CD4-positive, alpha-beta T cell treated with Interleukin-15 for 1 hour (primary cell): ENCODE measurements at regions not wholly inside any gene's neighbourhood (a gene's known extent, or its start where the extent isn't known, plus 50 kb on each side); places are given as distances from the start of the nearest gene placed in this dataset.

ENCODE experiments used
- DNase-seq: peaks from one replicate; pipeline ENCODE4 v3.0.0-alpha.2; 2020

DNA sequence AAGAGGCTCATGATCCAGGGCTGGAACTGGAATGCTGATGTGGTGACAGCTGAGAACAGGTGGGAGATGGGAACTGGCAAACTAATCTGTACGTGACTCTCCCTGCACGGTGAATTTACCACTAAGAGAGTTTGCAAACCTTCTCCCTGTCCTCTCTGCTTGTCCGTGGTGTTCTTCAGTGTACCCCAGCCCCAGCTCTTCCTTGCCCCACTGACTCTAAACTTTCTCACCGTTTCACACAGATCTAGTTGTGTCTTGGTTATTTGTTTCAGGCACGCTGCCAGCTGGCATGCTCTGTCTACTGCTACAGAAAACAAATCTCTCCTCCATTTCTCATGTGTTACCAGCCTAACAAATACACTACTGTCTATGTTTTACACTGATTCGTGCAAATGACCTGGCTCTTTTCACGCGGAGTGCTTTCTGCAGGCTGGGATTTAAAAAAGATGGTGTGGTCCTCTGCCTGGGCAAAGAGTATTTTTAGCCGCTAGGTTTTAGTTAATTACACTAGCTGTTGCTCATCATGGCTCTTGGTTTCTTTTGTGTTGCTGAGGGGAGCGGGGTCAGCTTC lies 192.7 kb upstream of the LRIG1 start:
- no peak for DNase-seq

DNA sequence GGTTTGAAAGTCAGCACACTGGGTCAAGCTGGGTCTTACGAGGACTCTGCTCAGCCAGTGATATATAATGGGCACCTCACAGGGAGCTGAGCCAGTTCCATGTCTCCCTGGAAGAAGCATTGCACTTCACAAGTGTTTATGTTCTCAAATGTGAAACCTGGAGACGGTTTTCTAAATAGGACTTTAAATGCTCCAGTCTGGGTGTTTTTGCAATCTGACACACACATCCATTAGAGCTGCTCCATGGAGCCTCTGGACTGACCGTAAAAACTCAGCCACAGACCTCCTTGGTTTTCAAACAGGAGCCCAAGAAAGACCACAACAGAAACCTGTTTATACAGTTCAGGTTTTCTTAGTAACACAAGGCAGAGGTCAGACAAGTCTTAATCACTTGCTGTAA lies 201.3 kb upstream of the LRIG1 start:
- no peak for DNase-seq

DNA sequence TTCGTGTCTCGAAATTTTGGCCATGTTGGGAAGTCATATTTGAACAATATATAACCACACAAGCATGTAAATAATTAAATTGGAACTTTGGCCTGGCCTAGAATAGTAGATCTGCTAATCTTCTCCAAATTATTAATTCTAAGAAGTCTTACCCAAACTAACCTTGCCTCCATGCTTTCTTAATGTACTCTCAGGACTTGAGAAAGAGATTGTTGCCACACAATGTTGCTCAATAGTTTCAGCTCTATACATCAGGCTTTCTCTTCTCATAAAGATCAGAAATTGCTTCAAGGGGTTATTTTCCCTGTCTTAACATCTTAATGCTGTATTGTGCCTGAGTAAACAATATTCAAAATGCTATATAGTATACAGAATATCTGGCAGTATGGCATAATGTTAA lies 202.7 kb upstream of the LRIG1 start:
- DNase-seq, result no peak

DNA sequence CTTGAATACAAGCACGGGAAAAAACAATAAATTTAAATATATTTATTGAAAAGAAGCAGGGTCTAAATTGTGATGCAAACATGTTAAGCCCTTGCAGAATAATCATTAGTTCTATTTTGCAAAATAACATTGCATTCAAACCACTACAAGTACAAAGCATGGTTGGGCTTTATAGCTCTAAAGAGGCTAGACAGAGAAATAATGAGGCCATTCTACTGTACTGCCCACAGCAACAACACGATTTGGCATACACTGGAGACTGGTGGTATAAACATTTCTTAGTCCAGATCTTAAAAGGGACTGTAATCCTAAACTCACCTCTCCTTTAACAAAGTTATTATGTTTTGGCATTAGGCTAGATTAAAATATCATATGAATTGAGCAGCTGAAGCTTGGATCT lies 204.3 kb upstream of the LRIG1 start:
- DNase-seq, result no peak

DNA sequence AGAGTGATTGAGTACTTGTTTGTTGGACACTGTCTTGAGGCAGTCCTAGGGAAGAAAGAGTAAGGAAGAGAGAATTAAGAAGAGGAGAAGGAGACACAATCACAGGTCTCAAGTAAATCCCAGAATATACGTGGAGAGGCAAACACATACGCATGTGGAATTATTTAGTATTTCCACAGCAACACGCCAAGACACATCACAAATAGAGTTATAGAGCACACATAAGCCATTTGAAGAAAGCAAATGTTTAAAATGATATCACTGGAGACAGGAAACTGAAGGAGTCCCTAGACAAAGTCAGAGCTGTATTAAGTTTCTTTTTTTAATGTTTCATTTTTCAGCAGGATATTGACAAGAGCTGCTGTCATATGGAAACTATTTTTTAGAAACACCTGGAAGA lies 206.1 kb upstream of the LRIG1 start:
- DNase-seq, result no peak

DNA sequence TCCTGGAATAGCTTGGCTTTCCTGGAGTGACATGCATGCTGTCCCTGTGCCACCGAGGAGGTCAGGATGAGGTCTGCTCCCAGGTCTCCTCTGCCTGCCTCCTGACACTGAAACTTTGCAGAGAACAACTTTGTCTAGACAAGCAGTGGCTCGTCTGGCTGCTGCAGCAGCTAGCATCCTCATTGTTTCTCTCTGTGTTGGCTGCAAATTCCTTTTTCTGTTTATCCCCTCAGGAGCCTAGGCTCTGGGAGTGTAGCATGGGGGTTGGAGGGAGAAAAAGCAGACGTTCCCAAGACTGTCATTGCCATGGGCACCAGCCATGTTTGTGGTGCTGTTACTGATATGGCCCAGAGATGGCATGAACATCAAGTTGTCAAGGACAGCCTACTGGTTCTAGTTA lies 208.7 kb upstream of the LRIG1 start:
- no peak for DNase-seq

DNA sequence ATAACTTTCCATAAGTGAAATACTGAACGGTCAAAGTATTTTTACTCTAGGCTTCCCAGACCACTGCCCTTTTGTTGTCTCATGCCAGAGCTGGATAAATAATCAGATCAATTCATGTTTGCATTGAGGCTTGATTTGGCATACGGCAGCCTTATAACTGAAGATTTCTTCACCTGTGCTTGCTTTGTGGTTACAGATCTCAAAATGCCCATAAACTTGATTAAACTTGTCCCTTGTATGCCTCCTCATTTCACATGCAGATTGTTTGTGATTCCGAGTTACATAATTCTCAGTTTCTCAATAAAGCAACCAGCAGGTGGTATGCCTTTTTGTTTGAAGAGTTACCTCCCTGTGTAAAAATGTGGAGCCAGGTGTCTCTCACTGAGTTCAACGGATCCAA lies 211.4 kb upstream of the LRIG1 start:
- DNase-seq, result no peak

DNA sequence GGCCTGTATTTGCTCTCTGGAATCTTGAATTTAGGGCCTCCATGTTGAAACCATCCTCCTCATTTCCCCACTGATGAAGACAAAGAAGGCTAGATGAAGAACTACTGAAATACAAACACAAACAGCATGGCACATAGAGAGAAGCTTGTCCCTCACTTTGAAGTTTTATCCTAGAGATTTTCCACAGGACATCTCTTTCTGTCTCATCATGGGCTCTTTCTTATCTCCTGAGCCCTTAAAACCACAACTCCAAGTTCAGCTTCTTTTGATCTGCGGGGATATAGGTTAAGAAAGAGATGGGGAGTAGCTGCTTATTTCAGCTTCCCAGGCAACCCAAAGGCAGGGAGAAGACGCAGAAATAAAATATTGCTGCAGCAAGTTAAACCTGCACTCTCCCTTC lies 213.1 kb upstream of the LRIG1 start:
- DNase-seq, result no peak

DNA sequence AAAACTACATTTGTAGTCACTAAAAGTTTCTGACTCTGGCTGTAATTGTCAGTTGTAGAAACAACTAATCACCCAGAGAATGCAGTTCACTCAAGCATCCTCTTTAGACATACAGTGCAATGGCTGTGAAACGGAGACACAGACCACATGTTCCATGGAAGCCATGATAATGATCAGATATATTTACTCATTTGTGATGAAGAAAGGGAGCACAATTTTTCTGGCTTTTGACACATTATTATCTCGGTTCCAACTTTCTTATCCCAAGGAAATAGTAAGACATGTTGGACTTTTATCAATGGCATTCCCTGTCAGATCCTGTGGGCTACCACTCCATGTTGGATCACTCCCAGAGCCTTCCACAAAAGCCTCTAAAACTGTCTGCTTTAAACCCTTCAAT lies 215.0 kb upstream of the LRIG1 start:
- no peak for DNase-seq

DNA sequence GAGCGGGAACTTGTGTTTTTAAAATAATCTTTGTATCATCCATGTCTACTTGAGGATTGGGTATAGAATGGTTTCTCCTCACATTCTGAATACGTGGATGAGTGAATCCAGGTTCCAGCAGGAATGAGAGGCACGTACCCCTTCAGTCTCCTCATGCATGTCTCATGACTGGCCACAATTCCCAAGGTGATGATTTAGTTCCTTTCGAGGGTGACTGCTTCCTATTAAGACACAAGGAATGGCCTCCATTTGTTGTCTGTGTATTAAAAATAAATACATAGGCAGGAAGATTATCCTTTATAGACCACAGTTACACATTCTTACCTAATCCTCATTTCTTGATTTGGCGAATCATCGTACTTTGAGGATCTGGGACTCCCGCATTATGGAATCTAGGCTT lies 217.0 kb upstream of the LRIG1 start:
- DNase-seq, result no peak

DNA sequence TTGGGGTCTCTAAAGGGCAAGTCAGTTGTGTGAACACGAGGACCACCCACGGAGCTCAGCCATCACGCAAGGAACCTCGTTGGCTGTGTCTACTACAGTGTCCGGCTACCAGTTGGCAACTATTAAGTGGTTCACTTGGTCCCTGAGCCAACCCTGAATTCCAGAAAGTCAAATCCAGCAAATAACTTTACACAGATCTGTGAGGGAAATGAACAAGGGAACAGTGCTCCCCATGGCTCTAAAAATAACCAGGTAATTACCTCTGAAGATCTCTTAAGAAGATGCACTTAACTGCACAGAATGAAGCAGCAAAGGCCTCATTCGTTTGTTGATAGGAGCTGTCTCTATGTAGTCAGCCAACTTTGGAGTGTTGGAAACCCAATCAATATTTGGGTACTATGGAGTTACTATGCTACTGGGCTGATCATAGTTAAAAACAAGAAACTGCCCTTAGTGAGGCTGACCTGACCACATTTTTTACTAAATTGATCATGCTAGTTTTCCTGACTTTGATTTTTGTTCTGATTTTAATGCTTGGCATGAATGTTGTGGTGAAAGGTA lies 219.1 kb upstream of the LRIG1 start:
- DNase-seq, result no peak

DNA sequence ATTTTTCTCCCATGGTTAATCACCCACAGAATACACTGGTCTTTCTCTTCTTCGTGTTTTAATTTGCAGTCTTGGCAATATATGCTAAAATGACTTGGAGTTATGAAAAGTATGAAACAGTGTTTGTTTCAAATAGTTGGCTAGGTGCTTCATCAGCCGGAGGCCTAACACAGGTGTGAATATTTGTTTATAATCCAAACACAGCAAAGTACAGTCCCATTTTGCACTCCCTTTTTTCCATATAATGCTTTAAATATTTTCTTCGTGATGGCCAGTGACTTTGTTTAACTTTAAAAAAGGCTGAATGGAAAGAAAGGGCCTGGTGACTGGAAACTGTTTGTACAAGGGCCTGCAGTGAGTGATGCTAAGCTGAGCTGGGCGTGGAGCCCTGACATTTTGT lies 219.7 kb upstream of the LRIG1 start:
- no peak for DNase-seq

DNA sequence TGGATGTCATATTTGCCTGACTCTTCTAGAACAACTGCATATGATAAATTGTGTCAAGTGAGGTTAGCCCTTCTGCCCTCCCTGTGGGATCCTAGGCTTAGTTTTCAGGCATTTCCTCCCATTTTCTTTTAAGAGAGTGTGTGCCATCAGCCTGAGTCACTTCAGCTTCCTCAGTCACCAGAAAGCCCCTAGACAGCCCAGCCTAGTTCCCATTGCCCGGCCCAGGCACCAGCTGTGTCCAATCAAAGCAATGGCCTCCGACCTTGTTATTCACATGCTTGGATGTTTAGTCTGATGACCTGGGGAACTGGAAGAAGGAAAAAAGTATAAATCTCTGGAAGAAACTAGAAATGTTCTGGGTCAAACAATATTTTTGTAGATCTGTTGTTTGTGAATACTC lies 221.9 kb upstream of the LRIG1 start:
- DNase-seq, result no peak

DNA sequence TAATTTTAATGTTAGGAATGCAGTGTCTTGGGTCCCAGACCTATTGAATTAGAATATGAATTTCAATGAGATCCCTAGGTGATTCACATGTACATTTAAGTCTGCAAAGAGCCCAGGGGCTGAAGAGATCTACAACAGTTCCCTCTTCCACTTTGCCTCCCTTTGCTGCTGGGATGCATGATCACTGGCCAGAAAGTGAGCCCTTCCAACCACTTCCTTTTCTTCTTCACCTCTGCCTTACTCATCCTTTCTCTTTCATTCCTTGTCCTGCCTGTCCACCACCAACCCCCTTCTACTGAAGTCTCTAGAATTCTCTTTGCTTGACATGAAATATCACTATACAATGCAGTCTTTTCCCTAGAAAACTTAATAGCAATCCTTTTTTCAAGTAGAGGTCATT lies 222.4 kb upstream of the LRIG1 start:
- no peak for DNase-seq

DNA sequence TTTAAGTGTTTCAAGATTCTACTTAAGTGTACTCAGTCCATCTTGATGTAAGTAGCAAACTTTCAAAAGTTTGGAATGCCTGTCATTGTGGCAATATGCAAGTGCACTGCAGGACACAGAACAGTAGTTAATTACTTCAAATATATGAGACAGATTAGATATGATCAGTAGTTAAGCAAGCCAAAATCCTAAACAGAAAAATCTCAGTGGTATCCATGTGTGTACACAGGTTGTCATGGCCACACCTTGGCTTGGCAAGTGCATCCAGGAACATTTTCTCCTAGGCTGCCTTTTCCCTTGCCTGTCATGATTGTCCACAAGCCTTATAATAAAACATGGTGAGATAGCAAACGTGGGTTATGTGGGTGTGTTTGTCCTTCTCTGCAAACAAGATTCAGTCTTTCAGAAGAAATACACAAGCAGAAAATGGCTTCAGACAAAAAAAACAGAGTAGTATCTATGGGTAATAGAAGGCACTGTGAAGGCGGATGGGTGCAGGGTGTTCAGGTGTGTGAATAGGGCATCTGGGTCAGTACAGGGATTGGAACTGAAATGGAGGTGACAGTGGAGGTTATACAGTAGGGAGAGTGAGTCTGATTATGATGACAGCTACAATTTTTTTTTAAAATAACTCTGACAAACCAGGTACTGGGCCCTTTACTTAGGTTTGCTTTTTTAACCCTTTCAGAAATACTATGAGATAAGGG lies 229.0 kb upstream of the LRIG1 start:
- no peak for DNase-seq

DNA sequence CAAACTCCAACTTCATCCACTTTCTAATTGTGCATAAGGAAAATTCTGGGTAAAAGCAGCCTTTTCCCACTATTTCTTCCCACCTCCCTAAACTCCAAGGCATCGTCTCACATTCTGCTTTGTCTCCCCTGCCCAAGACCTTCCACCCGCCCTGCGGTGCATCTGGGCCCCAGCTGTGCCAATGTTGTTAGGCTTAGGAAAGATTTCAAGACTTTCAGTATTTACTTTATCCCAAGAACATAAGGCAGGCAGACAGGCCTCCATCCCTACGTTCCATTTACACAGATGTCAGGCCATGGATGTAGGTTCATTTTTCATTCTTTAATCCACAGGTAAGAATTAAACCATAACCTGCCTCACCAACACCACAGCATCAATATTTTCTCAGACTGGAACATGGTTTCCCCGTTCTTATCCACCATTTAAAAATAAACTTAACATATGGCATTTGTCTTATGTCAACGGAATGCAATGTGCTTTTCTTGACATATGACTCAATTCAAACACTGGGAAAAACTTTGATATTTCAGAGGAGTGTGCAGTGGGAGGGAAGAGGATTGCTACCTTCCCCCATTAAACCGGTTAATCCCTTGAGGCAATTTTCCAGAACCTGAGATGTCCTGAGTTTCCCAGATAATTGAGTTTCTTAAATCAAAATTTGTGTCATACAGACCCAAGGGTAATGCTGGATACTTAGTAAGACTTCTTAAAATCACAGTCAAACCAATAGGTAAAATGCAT lies 238.0 kb upstream of the LRIG1 start:
- no peak for DNase-seq

DNA sequence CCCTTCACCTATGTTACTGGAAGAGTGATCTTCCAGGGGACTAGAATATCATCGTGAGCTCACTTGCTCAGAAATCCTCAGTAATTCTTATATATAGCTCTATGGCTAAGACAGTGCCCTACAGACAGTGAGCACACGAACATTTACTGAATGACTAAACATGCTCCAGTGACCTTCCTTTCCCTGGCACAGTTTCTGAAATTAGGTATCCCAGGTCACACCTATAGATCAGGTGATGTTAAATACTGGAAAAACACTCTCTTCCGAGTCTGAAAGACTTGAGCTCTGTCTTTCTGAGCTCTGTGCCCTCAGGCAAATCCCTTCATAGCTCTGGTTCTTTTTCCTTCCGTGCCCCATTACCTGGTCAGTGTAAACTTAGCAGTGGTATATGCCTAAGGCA lies 239.4 kb upstream of the LRIG1 start:
- no peak for DNase-seq

DNA sequence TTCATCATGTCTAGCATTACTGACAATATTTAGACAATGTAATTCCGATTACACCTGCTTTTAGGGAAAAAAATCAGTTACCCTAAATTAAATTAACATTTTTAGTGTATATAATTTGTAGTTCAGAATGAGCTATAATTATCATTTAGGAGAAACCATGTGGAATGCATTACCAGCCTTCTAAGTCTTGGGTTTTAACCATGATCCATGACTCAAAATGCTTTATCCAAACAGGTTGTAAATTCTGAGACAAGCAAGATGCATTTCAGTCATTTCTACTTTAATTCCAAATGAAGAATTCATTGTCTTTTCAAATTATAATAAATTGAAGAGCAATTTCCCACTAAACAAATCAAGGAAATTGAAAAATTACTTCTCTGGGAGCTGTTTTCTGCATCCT lies 243.7 kb upstream of the LRIG1 start:
- no peak for DNase-seq

DNA sequence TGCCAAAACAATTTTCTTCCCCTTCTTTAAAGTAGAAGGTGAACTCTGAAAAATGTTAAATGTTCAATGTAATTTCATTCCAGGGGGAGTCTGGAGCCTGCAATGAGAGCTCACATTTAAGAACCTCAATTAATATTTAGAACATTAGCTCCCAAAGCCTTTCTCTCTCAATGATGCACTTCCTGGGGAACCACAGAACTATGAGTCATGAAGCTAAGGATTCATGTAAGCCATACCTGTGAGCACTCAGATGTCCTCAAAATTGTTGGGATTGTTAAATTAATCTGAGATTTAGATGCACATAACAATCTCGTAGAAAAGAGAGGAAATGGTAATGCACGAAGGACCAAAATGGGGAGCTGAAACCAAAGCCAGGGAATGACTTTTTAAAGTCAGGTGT lies 244.2 kb upstream of the LRIG1 start:
- DNase-seq, result no peak

DNA sequence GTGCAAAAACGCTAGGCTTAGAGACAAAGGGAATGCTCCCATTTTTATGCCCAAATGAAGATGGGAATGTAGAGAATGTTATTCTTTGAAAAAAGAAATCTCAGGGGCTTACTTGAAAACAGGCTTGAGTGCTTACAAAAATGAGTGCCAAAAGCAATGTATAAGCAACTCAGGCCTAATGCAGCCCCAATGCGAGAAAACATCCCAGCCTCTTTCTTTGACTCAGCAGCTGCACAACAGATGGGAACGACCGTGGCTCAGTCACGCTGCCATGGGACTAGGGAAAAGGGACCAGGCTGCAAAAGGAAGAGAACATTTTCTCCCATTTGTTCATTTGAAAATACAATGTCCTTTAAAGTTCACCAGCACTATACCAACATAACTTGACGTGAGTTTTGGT lies 246.4 kb upstream of the LRIG1 start:
- no peak for DNase-seq

DNA sequence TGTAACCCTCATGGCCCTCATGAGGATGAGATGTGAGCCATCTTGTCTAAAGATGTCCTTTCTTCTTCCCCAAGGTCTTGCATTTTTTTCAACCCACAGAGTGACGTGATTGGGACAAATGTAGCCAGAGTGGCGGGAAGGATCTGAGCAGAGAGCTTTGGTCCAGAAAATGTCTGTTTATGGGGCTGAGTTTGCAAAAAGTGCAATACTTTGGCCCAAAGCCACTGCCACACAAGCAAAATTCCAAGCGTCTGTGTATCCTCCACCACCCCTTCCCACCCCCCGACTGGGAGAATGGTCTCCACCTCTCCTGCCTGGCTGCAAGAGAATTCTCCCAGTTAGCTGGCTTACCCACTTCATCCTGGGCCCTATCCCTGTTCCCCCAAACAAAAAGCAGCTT lies 246.9 kb upstream of the LRIG1 start:
- DNase-seq, result no peak

DNA sequence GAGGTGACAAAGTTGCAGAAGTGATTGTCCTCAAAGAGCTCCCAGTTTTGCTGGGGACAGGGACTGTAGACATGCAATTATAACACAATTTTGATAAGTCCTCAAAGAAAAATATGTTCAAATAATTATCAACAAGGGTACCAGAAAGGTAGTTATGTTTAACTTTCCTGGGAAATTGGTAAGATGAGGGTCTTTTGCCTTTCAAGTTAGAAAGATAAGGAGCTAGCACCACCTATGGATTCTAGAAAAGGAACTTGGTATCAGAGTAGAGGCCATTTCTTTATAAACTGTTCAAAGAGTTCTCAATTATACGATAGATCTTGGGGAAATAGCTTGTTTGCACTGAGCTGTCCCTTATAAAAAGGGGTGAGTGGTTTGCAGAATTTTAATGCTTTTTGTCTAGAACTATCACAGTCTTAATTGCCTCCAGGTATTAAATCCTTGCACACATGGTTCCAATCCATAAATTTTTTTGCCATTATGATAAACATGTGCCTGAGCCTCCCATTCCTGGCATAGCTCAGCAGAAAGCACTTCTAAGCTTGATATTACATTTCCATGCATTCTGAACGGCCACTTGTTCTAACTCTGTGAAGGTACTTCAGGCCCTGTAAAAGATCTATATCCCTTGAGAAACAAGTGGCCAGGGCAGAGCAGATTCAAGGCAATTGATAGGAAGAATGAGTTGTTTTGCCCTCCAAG lies 247.5 kb upstream of the LRIG1 start:
- no peak for DNase-seq

DNA sequence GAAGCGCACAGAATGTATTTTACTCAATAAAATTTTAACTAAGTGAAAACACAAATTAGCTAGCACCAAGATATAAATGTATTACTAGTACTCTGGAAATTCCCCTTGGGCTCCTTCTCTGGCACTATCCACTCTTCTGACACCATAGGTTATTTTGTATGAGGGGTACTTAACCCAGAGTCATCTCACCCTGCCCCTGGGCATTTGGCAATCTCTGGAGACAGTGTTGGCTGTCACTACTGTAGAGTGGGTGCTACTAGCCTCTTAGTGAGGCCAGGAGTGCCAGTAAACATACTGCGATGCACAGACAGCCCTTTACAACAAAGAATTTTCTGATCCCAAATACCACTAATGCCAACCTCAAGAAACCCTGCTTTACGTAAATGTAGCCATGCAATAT lies 246.3 kb upstream of the KBTBD8 start:
- no peak for DNase-seq

DNA sequence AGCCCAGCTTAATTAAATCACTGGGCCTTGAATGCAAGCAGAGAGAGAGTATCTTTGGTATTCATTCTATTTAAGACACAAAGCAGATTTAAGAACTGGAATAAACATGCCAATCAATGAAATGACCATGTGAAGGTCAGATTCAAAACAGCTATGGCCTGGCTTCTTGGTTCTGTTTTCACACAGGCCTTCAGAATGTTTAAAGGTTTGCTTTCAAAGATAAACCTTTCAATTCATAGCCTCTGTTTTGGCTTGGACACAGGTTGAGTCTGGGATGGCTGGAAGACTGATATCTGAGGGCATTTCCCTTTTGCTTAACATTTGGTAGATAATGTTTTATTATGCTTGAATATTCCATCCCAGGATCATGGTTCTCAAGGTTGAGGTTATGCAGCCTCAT lies 244.4 kb upstream of the KBTBD8 start:
- no peak for DNase-seq
